H1 (cell line): ENCODE measurements at regions not wholly inside any gene's neighbourhood (a gene's known extent, or its start where the extent isn't known, plus 50 kb on each side); places are given as distances from the start of the nearest gene placed in this dataset.

Experiments used
- CTCF ChIA-PET: fragments of 300-600 bp; sonication (Branson Sonifier 250); formaldehyde crosslinking; loops from one replicate; lab custom pipeline; 2021; ENCODE audit not compliant: partially characterized antibody; lab: Charles Lee
- POLR2A ChIA-PET: fragments of 300-600 bp; sonication (Branson Sonifier 250); formaldehyde crosslinking; loops from one replicate; lab custom pipeline; 2021; ENCODE audit warnings: inconsistent platforms; ENCODE audit not compliant: partially characterized antibody; lab: Charles Lee
- DNase-seq, 2 experiments: peaks; one replicate each; pipeline versions ENCODE4 v3.0.0 to v3.0.0-alpha.2; 2010 to 2022; ENCODE audit warnings: low spot score in 2 of 2, low read depth in 1 of 2, mixed read lengths in 1 of 2
- FAIRE-seq: peaks from 2 replicates; lab custom pipeline; 2011; peaks lifted over from hg19 to GRCh38; lab: Jason Lieb, UNC
- H2AFZ ChIP-seq: 2 replicates; pipeline ENCODE4 v1.8.1; 2012; ENCODE audit warnings: low read length, inconsistent platforms
- H2AK5ac ChIP-seq: 2 replicates; pipeline ENCODE4 v1.6.1; 2013; ENCODE audit warnings: low read depth, low read length
- H2BK120ac ChIP-seq: replicated peaks from 2 replicates; pipeline ENCODE3; 2013; ENCODE audit warnings: low read depth, low read length, inconsistent platforms
- H2BK12ac ChIP-seq: 2 replicates; pipeline ENCODE4 v1.6.1; 2013; ENCODE audit warnings: low read depth, low read length
- H2BK15ac ChIP-seq: 2 replicates; pipeline ENCODE4 v1.6.1; 2013; ENCODE audit warnings: low read length
- H2BK20ac ChIP-seq: 2 replicates; pipeline ENCODE4 v1.6.1; 2013; ENCODE audit warnings: low read length
- H2BK5ac ChIP-seq: 2 replicates; pipeline ENCODE4 v1.6.1; 2013; ENCODE audit warnings: low read depth, low read length
- H3K14ac ChIP-seq: 2 replicates; pipeline ENCODE4 v1.6.1; 2013; ENCODE audit warnings: inconsistent platforms; ENCODE audit not compliant: insufficient read length
- H3K18ac ChIP-seq: 2 replicates; pipeline ENCODE4 v1.6.1; 2013; ENCODE audit warnings: low read length; ENCODE audit errors: extremely low read depth
- H3K23ac ChIP-seq: 2 replicates; pipeline ENCODE4 v1.6.1; 2013; ENCODE audit warnings: inconsistent platforms; ENCODE audit not compliant: insufficient read length
- H3K23me2 ChIP-seq: 2 replicates; pipeline ENCODE4 v1.6.1; 2013; ENCODE audit warnings: low read depth, low read length
- H3K27ac ChIP-seq: 2 replicates; pipeline ENCODE4 v1.6.1; 2011; ENCODE audit warnings: low read depth, low read length, inconsistent platforms
- H3K27me3 ChIP-seq, 4 experiments: replicated peaks in 1 of 4; 1 replicate in 1 of 4; 2 replicates in 3 of 4; pipeline versions ENCODE4 v1.6.1 to v1.8.1; 2011 to 2013; ENCODE audit warnings: low read length in 3 of 4, mild to moderate bottlenecking in 3 of 4, inconsistent platforms in 2 of 4, mixed read lengths in 2 of 4, moderate library complexity in 1 of 4; ENCODE audit not compliant: control insufficient read depth in 3 of 4, insufficient read depth in 3 of 4; ENCODE audit errors: extremely low read depth in 1 of 4
- H3K36me3 ChIP-seq, 4 experiments: 2 replicates each; pipeline versions ENCODE4 v1.6.1 to v1.8.1; 2011 to 2013; ENCODE audit warnings: mild to moderate bottlenecking in 4 of 4, low read length in 3 of 4, moderate library complexity in 2 of 4, control low read depth in 1 of 4, inconsistent platforms in 1 of 4; ENCODE audit not compliant: insufficient read depth in 4 of 4, control insufficient read depth in 2 of 4
- H3K4ac ChIP-seq: replicated peaks from 2 replicates; pipeline ENCODE3; 2013; ENCODE audit warnings: low read length, low read depth, mixed read lengths, inconsistent platforms; ENCODE audit not compliant: insufficient read length
- H3K4me1 ChIP-seq, 4 experiments: replicated peaks in 1 of 4; 1 replicate in 1 of 4; 2 replicates in 3 of 4; pipeline versions ENCODE4 v1.6.1 to v1.8.1; 2011 to 2013; ENCODE audit warnings: low read length in 3 of 4, inconsistent platforms in 2 of 4, mixed read lengths in 1 of 4; ENCODE audit not compliant: insufficient read depth in 4 of 4, control insufficient read depth in 3 of 4
- H3K4me2 ChIP-seq, 2 experiments: 2 replicates each; pipeline versions ENCODE4 v1.6.1 to v1.8.1; 2011 to 2013; ENCODE audit warnings: low read depth in 2 of 2, low read length in 2 of 2, control low read depth in 1 of 2, inconsistent platforms in 1 of 2, mild to moderate bottlenecking in 1 of 2; ENCODE audit not compliant: insufficient read depth in 1 of 2
- H3K4me3 ChIP-seq, 4 experiments: fragments of 200-600, 300-600 bp in 1 of 4; sonication (generic), shearing (Covaris generic), sonication (Bioruptor Twin) in 1 of 4; 2 replicates each; pipeline versions ENCODE4 v1.5.1 to v1.8.1; 2011 to 2016; ENCODE audit warnings: low read length in 4 of 4, low read depth in 3 of 4, control low read depth in 2 of 4, inconsistent platforms in 2 of 4, mild to moderate bottlenecking in 2 of 4, mixed read lengths in 1 of 4, moderate library complexity in 1 of 4; ENCODE audit not compliant: insufficient read depth in 2 of 4; ENCODE audit errors: extremely low read depth in 1 of 4
- H3K56ac ChIP-seq: replicated peaks from 2 replicates; pipeline ENCODE3; 2013; ENCODE audit warnings: low read depth, mild to moderate bottlenecking, mixed read lengths, low read length, inconsistent platforms; ENCODE audit not compliant: insufficient read length
- H3K79me1 ChIP-seq: 2 replicates; pipeline ENCODE4 v1.6.1; 2013; ENCODE audit warnings: low read depth, low read length, control low read depth
- H3K79me2 ChIP-seq, 2 experiments: 2 replicates each; pipeline versions ENCODE4 v1.6.1 to v1.8.1; 2012 to 2013; ENCODE audit warnings: low read length in 2 of 2, mild to moderate bottlenecking in 2 of 2, inconsistent platforms in 1 of 2; ENCODE audit not compliant: insufficient read depth in 2 of 2, control insufficient read depth in 1 of 2
- H3K9ac ChIP-seq, 4 experiments: replicated peaks in 1 of 4; 1 replicate in 1 of 4; 2 replicates in 3 of 4; pipeline versions ENCODE4 v1.6.1 to v1.8.1; 2011 to 2013; ENCODE audit warnings: low read depth in 3 of 4, low read length in 3 of 4, control low read depth in 2 of 4, mild to moderate bottlenecking in 2 of 4, moderate library complexity in 2 of 4, inconsistent platforms in 1 of 4; ENCODE audit errors: extremely low read depth in 1 of 4
- H3K9me3 ChIP-seq, 2 experiments: 2 replicates each; pipeline versions ENCODE4 v1.6.1 to v1.8.1; 2012 to 2013; ENCODE audit warnings: mild to moderate bottlenecking in 2 of 2, moderate library complexity in 2 of 2, control low read depth in 1 of 2, inconsistent platforms in 1 of 2, low read depth in 1 of 2, low read length in 1 of 2, mixed read lengths in 1 of 2; ENCODE audit not compliant: insufficient read depth in 2 of 2
- H4K20me1 ChIP-seq, 2 experiments: replicated peaks in 1 of 2; 2 replicates each; pipeline versions ENCODE3 to v1.8.1; 2011 to 2013; ENCODE audit warnings: inconsistent platforms in 2 of 2, low read length in 2 of 2, mild to moderate bottlenecking in 1 of 2; ENCODE audit not compliant: insufficient read depth in 2 of 2, control insufficient read depth in 1 of 2
- H4K5ac ChIP-seq: 2 replicates; pipeline ENCODE4 v1.6.1; 2013; ENCODE audit warnings: low read length, low read depth, mixed read lengths, inconsistent platforms; ENCODE audit not compliant: insufficient read length
- H4K8ac ChIP-seq: 2 replicates; pipeline ENCODE4 v1.8.0; 2013; ENCODE audit warnings: mild to moderate bottlenecking, moderate library complexity, low read length, inconsistent platforms; ENCODE audit not compliant: insufficient read depth; ENCODE audit errors: extremely low read depth
- H4K91ac ChIP-seq: replicated peaks from 2 replicates; pipeline ENCODE3; 2013; ENCODE audit warnings: low read length, mixed read lengths, inconsistent platforms; ENCODE audit not compliant: insufficient read length
- CBX5 ChIP-seq: fragments of 300-800, 300-1000 bp; sonication (generic); IDR thresholded peaks from 2 replicates; pipeline ENCODE4 v1.7.1; 2016; ENCODE audit warnings: antibody characterized with exemption, low read length, low read depth
- EP300 ChIP-seq, 2 experiments: IDR thresholded peaks; 1 replicate in 1 of 2; 2 replicates in 1 of 2; pipeline ENCODE4 v1.6.1; 2011 to 2012; ENCODE audit warnings: low read depth in 2 of 2, low read length in 2 of 2, mild to moderate bottlenecking in 2 of 2, borderline replicate concordance in 1 of 2, inconsistent platforms in 1 of 2, moderate library complexity in 1 of 2
- JUND ChIP-seq: IDR thresholded peaks from 2 replicates; pipeline ENCODE4 v1.6.1; 2011; ENCODE audit warnings: mild to moderate bottlenecking, improper control_type of control experiment, low read length
- SP2 ChIP-seq: IDR thresholded peaks from 2 replicates; pipeline ENCODE4 v1.6.1; 2012; ENCODE audit warnings: mild to moderate bottlenecking, low read length, inconsistent platforms
- TEAD4 ChIP-seq: IDR thresholded peaks from 2 replicates; pipeline ENCODE4 v1.6.1; 2012; ENCODE audit warnings: low read depth, low read length, inconsistent platforms, mixed read lengths
- WGBS, 2 experiments: shearing (Covaris generic) in 1 of 2; methylation state at CpG; one replicate each; pipeline versions ENCODE4 v1.1.6 to v1.1.7; 2013 to 2015; ENCODE audit warnings: low lambda C conversion rate in 2 of 2, mixed read lengths in 2 of 2, inconsistent platforms in 1 of 2, low coverage in 1 of 2, missing lambda C conversion rate in 1 of 2; ENCODE audit not compliant: insufficient replicate concordance in 2 of 2, insufficient coverage in 1 of 2, insufficient read length in 1 of 2; ENCODE audit errors: extremely low coverage in 1 of 2, missing lambda C conversion rate in 1 of 2; 5-methylcytosine and 5-hydroxymethylcytosine counted together
- TF ChIP-seq, protein P1 (sequence below): IDR thresholded peaks from 2 replicates; pipeline ENCODE4 v1.6.1; 2012; ENCODE audit warnings: inconsistent platforms

DNA sequence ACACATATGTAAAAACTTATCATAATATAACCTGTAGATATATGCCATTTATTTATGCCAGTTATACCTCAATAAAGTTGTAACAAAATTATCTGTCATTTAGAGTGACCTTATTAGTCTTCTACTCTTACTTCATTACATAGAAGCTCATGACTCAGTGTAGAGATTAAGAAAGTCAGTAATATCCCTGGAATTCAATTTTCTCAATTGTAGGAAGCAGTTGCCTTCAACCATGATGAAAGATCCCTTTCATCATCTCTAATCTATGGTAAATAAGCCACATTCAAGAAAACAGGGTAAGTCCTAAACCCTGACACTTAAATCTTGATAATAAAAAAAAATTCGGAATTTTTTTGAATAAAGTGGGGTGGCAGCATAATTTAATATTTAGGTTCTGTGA lies 216.5 kb upstream of the PEX5L start:
- Histone ChIP-seq H3K4ac (no peak overlapping the region), H3K79me1 (no peaks in the 10 kb centered on the region), H3K56ac (no peak overlapping the region), H4K8ac (no peak overlapping the region), H3K23ac (no peak overlapping the region), H3K27me3 (no peaks in the 10 kb centered on the region), H3K4me1 (no peaks in the 10 kb centered on the region), H3K9me3 (no peaks in the 10 kb centered on the region), H3K4me2 (no peak overlapping the region), H2BK20ac (no peak overlapping the region), H3K14ac (no peak overlapping the region), H3K9ac (no peak overlapping the region), H4K91ac (no peak overlapping the region), H3K79me2 (no peaks in the 10 kb centered on the region), H2AK5ac (no peak overlapping the region), H4K5ac (no peak overlapping the region), H3K18ac (no peak overlapping the region), H2BK15ac (no peak overlapping the region), H4K20me1 (no peaks in the 10 kb centered on the region), H3K4me3 (no peak overlapping the region), H3K36me3 (no peaks in the 10 kb centered on the region; a peak in 1 of 8 replicates), H2BK12ac (no peak overlapping the region), H2BK120ac (no peak overlapping the region), H2AFZ (no peak overlapping the region), H3K23me2 (no peaks in the 10 kb centered on the region)
- CTCF ChIA-PET, result no interaction called here
- FAIRE-seq (no peak), DNase-seq (no peak)
- POLR2A ChIA-PET, result no interaction called here
- 67% methylated on average over 1 of the region's 1 CpG; no CpG with 5 or more reads in 1 of the 2 experiments for WGBS, 2 experiments
- no peak for TF ChIP-seq SP2
- TF ChIP-seq JUND, result no peak
- TF ChIP-seq TEAD4, result no peak
- no peak for TF ChIP-seq CBX5
- TF ChIP-seq EP300 (IDR thresholded peaks at IDR 0.05; ENCODE audit: borderline replicate concordance in 1 of 2, low read depth in 2 of 2, low read length in 2 of 2), result no peak
- TF ChIP-seq, protein P1, sequence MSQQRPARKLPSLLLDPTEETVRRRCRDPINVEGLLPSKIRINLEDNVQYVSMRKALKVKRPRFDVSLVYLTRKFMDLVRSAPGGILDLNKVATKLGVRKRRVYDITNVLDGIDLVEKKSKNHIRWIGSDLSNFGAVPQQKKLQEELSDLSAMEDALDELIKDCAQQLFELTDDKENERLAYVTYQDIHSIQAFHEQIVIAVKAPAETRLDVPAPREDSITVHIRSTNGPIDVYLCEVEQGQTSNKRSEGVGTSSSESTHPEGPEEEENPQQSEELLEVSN, result no peak
- TF ChIP-seq, all 59 proteins: peak for 0
- Histone ChIP-seq H3K27ac (no peak overlapping the region), H2BK5ac (no peak overlapping the region)
